Liver (tissue), 8 donors: ENCODE measurements at regions not wholly inside any gene's neighbourhood (a gene's known extent, or its start where the extent isn't known, plus 50 kb on each side); places are given as distances from the start of the nearest gene placed in this dataset.

Experiments used
- DNase-seq: peaks from one replicate; pipeline ENCODE4 v3.0.0-alpha.2; 2017; ENCODE audit warnings: low spot score
- H3K27ac ChIP-seq, 2 donors: one replicate each; pipeline ENCODE4 v1.7.0; 2013; ENCODE audit warnings: inconsistent platforms in 2 of 2, low read length in 2 of 2, control low read depth in 1 of 2, low read depth in 1 of 2, mild to moderate bottlenecking in 1 of 2
- H3K27me3 ChIP-seq, 4 donors: one replicate each; pipeline versions ENCODE4 v1.6.1 to v1.7.0; 2013; ENCODE audit warnings: low read length in 3 of 4, inconsistent platforms in 1 of 4, mild to moderate bottlenecking in 1 of 4, moderate library complexity in 1 of 4; ENCODE audit not compliant: control insufficient read depth in 4 of 4, insufficient read depth in 4 of 4
- H3K36me3 ChIP-seq, 4 donors: one replicate each; pipeline versions ENCODE4 v1.6.1 to v1.7.0; 2013; ENCODE audit warnings: low read length in 3 of 4, mild to moderate bottlenecking in 3 of 4, low read depth in 1 of 4, moderate library complexity in 1 of 4; ENCODE audit not compliant: control insufficient read depth in 4 of 4, insufficient read depth in 3 of 4
- H3K4me1 ChIP-seq, 4 donors: one replicate each; pipeline versions ENCODE4 v1.6.1 to v1.7.0; 2013; ENCODE audit warnings: low read length in 3 of 4, mild to moderate bottlenecking in 3 of 4, moderate library complexity in 1 of 4; ENCODE audit not compliant: control insufficient read depth in 4 of 4, insufficient read depth in 4 of 4
- H3K4me3 ChIP-seq, 3 donors: one replicate each; pipeline versions ENCODE4 v1.6.1 to v1.7.0; 2013; ENCODE audit warnings: low read length in 3 of 3, control low read depth in 1 of 3, low read depth in 1 of 3, mild to moderate bottlenecking in 1 of 3
- H3K9ac ChIP-seq, 2 donors: one replicate each; pipeline ENCODE4 v1.7.0; 2013; ENCODE audit warnings: low read length in 2 of 2, mild to moderate bottlenecking in 2 of 2, moderate library complexity in 2 of 2, control low read depth in 1 of 2, low read depth in 1 of 2
- H3K9me3 ChIP-seq, 4 donors: one replicate each; pipeline versions ENCODE4 v1.6.1 to v1.7.0; 2013; ENCODE audit warnings: low read length in 3 of 4; ENCODE audit not compliant: control insufficient read depth in 4 of 4
- EGR1 ChIP-seq, 2 donors: IDR thresholded peaks; 2 replicates each; pipeline ENCODE4 v1.6.1; 2016 to 2018; ENCODE audit warnings: antibody characterized with exemption in 2 of 2, low read depth in 2 of 2
- FOXA1 ChIP-seq: IDR thresholded peaks from 2 replicates; pipeline ENCODE4 v1.6.1; 2016; ENCODE audit warnings: antibody characterized with exemption
- GABPA ChIP-seq, 2 donors: IDR thresholded peaks in 1 of 2; conservative IDR thresholded peaks in 1 of 2; 2 replicates each; pipeline ENCODE4 v1.6.1; 2016; ENCODE audit warnings: antibody characterized with exemption in 2 of 2, mild to moderate bottlenecking in 1 of 2, moderate library complexity in 1 of 2
- HNF4A ChIP-seq, 2 donors: conservative IDR thresholded peaks; 2 replicates each; pipeline ENCODE4 v1.6.1; 2016; ENCODE audit warnings: antibody characterized with exemption in 2 of 2, mild to moderate bottlenecking in 2 of 2
- HNF4G ChIP-seq: IDR thresholded peaks from 2 replicates; pipeline ENCODE4 v1.6.1; 2016; ENCODE audit warnings: antibody characterized with exemption
- JUND ChIP-seq, 2 donors: IDR thresholded peaks; 2 replicates each; pipeline ENCODE4 v1.6.1; 2016; ENCODE audit warnings: antibody characterized with exemption in 2 of 2
- NR2F2 ChIP-seq: IDR thresholded peaks from 2 replicates; pipeline ENCODE4 v1.6.1; 2016; ENCODE audit warnings: antibody characterized with exemption
- RXRA ChIP-seq, 2 donors: IDR thresholded peaks; 2 replicates each; pipeline ENCODE4 v1.6.1; 2017 to 2018; ENCODE audit warnings: antibody characterized with exemption in 2 of 2, mild to moderate bottlenecking in 1 of 2
- SP1 ChIP-seq: IDR thresholded peaks from 2 replicates; pipeline ENCODE4 v1.6.1; 2018; ENCODE audit warnings: antibody characterized with exemption, mild to moderate bottlenecking
- TAF1 ChIP-seq: conservative IDR thresholded peaks from 2 replicates; pipeline ENCODE4 v1.6.1; 2016; ENCODE audit warnings: antibody characterized with exemption, mild to moderate bottlenecking
- YY1 ChIP-seq: IDR thresholded peaks from 2 replicates; pipeline ENCODE4 v1.6.1; 2016; ENCODE audit warnings: antibody characterized with exemption, mild to moderate bottlenecking
- WGBS: extraction: QIAGEN DNeasy Blood & Tissue Kit; methylation state at CpG from one replicate; pipeline ENCODE4 v1.1.7; 2013; 5-methylcytosine and 5-hydroxymethylcytosine counted together
- TF ChIP-seq, protein P1 (sequence below): IDR thresholded peaks from 2 replicates; pipeline ENCODE4 v1.6.1; 2016; ENCODE audit warnings: antibody characterized with exemption
- TF ChIP-seq, protein P2 (sequence below): IDR thresholded peaks from 2 replicates; pipeline ENCODE4 v1.6.1; 2016; ENCODE audit warnings: antibody characterized with exemption
- TF ChIP-seq, protein P3 (sequence below): fragments of 150-350 bp; IDR thresholded peaks from 2 replicates; pipeline ENCODE4 v1.5.1; 2017; ENCODE audit warnings: improper control_type of control experiment, low read depth, low read length; ENCODE audit not compliant: missing input control
- TF ChIP-seq, protein P4 (sequence below): IDR thresholded peaks from 2 replicates; pipeline ENCODE4 v1.6.1; 2016; ENCODE audit warnings: antibody characterized with exemption
- TF ChIP-seq, protein P5 (sequence below): IDR thresholded peaks from 2 replicates; pipeline ENCODE4 v1.6.1; 2016; ENCODE audit warnings: antibody characterized with exemption, mild to moderate bottlenecking
- donor health status: healthy.
- donor health status: healthy.
- donor health status: healthy.
- donor health status: healthy.
- donor health status: healthy.

DNA sequence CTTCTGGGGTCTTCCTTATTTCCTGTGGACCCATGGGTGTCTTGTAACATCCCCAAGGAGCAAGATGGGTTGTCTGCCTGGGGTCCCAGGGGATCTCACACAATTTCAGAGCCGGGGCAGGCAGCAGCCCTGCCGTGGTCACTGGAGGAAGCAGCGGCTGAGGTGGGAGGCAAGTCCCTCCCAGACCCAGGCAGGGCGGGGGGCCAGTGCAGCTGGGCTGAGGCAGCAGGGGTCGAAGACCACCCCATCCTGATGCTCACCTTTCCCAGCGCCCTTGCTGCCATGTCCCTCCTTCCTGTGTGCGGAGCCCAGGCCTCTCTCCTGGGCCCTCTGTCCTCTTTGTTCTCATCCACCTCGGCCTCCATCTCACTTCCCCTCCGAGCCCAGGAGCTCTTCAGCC lies 583.0 kb upstream of the COBL start (continued):
- TF ChIP-seq, protein P1, sequence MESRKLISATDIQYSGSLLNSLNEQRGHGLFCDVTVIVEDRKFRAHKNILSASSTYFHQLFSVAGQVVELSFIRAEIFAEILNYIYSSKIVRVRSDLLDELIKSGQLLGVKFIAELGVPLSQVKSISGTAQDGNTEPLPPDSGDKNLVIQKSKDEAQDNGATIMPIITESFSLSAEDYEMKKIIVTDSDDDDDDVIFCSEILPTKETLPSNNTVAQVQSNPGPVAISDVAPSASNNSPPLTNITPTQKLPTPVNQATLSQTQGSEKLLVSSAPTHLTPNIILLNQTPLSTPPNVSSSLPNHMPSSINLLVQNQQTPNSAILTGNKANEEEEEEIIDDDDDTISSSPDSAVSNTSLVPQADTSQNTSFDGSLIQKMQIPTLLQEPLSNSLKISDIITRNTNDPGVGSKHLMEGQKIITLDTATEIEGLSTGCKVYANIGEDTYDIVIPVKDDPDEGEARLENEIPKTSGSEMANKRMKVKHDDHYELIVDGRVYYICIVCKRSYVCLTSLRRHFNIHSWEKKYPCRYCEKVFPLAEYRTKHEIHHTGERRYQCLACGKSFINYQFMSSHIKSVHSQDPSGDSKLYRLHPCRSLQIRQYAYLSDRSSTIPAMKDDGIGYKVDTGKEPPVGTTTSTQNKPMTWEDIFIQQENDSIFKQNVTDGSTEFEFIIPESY = no peak
- TF ChIP-seq YY1 = no peak

DNA sequence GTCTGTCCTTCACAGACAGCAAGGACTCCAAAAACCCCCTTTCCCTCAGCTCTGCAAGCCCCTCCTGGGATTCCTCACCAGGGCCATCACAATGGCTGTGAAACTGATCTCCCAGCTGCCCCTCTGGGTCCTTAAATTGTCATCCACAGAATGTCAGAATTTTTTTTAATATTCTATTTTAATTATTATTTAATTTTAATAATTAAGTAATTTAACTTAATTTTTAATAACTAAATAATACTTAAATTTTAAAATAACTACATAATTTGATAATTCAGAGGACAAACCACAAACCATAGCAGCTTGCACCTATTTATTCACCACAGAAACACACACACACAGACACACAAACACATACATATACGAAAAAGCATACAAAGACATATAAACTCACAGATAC lies 565.8 kb upstream of the COBL start:
- no peak for TF ChIP-seq SP1
- TF ChIP-seq, protein P2, sequence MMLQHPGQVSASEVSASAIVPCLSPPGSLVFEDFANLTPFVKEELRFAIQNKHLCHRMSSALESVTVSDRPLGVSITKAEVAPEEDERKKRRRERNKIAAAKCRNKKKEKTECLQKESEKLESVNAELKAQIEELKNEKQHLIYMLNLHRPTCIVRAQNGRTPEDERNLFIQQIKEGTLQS = no peak
- TF ChIP-seq, protein P3, sequence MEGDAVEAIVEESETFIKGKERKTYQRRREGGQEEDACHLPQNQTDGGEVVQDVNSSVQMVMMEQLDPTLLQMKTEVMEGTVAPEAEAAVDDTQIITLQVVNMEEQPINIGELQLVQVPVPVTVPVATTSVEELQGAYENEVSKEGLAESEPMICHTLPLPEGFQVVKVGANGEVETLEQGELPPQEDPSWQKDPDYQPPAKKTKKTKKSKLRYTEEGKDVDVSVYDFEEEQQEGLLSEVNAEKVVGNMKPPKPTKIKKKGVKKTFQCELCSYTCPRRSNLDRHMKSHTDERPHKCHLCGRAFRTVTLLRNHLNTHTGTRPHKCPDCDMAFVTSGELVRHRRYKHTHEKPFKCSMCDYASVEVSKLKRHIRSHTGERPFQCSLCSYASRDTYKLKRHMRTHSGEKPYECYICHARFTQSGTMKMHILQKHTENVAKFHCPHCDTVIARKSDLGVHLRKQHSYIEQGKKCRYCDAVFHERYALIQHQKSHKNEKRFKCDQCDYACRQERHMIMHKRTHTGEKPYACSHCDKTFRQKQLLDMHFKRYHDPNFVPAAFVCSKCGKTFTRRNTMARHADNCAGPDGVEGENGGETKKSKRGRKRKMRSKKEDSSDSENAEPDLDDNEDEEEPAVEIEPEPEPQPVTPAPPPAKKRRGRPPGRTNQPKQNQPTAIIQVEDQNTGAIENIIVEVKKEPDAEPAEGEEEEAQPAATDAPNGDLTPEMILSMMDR = no peak
- no peak for TF ChIP-seq HNF4G
- TF ChIP-seq JUND (IDR thresholded peaks at IDR 0.05) = no peak
- TF ChIP-seq FOXA1 = no peak
- TF ChIP-seq, protein P4, sequence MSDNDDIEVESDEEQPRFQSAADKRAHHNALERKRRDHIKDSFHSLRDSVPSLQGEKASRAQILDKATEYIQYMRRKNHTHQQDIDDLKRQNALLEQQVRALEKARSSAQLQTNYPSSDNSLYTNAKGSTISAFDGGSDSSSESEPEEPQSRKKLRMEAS = no peak
- TF ChIP-seq RXRA (IDR thresholded peaks at IDR 0.05) = no peak
- TF ChIP-seq YY1 = no peak
- TF ChIP-seq, protein P1 = no peak
- H3K36me3 ChIP-seq = no peaks in the 10 kb centered on the region
- DNase-seq = no peak
- H3K4me1 ChIP-seq = no peaks in the 10 kb centered on the region
- H3K9me3 ChIP-seq = no peaks in the 10 kb centered on the region
- H3K27me3 ChIP-seq = no peaks in the 10 kb centered on the region
- H3K4me3 ChIP-seq = no peak overlapping the region
- H3K9ac ChIP-seq = no peak overlapping the region
- 83% methylated on average over 1 of the region's 1 CpG for WGBS
- H3K27ac ChIP-seq = no peak overlapping the region

DNA sequence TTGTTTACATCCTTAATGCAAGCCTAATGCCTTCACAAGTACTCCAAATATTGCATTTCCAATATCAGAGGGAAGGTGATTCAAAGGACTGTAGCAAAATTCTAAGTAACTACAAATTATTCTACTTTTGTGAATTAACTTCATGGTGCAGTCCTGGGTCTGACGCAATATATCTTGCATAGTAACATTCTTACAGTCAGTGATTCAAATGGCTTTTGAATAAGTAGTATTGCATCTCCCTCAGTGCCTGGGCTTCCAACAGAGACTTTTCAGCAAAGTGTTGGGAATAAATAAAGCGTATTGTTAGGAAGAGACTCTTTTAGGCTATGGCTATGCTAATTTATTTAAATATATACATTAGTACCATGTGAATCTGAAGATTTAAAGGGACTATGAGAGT lies 564.7 kb upstream of the COBL start:
- H3K4me1 ChIP-seq = no peaks in the 10 kb centered on the region
- no peaks in the 10 kb centered on the region for H3K27me3 ChIP-seq
- no peak overlapping the region for H3K9ac ChIP-seq
- H3K36me3 ChIP-seq = no peaks in the 10 kb centered on the region
- 61% methylated on average over 2 of the region's 2 CpGs for WGBS
- no peaks in the 10 kb centered on the region for H3K9me3 ChIP-seq
- no peak for DNase-seq
- no peak overlapping the region for H3K27ac ChIP-seq
- no peak overlapping the region for H3K4me3 ChIP-seq
- TF ChIP-seq, protein P5, sequence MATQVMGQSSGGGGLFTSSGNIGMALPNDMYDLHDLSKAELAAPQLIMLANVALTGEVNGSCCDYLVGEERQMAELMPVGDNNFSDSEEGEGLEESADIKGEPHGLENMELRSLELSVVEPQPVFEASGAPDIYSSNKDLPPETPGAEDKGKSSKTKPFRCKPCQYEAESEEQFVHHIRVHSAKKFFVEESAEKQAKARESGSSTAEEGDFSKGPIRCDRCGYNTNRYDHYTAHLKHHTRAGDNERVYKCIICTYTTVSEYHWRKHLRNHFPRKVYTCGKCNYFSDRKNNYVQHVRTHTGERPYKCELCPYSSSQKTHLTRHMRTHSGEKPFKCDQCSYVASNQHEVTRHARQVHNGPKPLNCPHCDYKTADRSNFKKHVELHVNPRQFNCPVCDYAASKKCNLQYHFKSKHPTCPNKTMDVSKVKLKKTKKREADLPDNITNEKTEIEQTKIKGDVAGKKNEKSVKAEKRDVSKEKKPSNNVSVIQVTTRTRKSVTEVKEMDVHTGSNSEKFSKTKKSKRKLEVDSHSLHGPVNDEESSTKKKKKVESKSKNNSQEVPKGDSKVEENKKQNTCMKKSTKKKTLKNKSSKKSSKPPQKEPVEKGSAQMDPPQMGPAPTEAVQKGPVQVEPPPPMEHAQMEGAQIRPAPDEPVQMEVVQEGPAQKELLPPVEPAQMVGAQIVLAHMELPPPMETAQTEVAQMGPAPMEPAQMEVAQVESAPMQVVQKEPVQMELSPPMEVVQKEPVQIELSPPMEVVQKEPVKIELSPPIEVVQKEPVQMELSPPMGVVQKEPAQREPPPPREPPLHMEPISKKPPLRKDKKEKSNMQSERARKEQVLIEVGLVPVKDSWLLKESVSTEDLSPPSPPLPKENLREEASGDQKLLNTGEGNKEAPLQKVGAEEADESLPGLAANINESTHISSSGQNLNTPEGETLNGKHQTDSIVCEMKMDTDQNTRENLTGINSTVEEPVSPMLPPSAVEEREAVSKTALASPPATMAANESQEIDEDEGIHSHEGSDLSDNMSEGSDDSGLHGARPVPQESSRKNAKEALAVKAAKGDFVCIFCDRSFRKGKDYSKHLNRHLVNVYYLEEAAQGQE = no peak
- TF ChIP-seq, protein P1 = no peak
- TF ChIP-seq HNF4A (conservative IDR thresholded peaks at IDR 0.05) (no peak), GABPA (IDR thresholded peaks at IDR 0.05 in 1 of 2, conservative IDR thresholded peaks at IDR 0.05 in 1 of 2) (no peak), EGR1 (IDR thresholded peaks at IDR 0.05; ENCODE audit: low read depth in 2 of 2) (no peak), TAF1 (no peak), YY1 (no peak), NR2F2 (no peak), SP1 (no peak)
- TF ChIP-seq, protein P3 = no peak
